ENCODE measurements at regions not wholly inside any gene's neighbourhood (a gene's known extent, or its start where the extent isn't known, plus 50 kb on each side); places are given as distances from the start of the nearest gene placed in this dataset.

- no peak for TF ChIP-seq CTCF (IDR thresholded peaks at IDR 0.05 in 2 of 3, conservative IDR thresholded peaks at IDR 0.05 in 1 of 3; ENCODE audit: borderline replicate concordance in 1 of 3, insufficient read depth in 1 of 3, low read depth in 2 of 3, low read length in 2 of 3)
- no peak for TF ChIP-seq YY1 (IDR thresholded peaks at IDR 0.05; ENCODE audit: extremely low read depth, insufficient replicate concordance, low read depth, low read length)
- no peak for TF ChIP-seq ATF3 (IDR thresholded peaks at IDR 0.05)
- no peak for TF ChIP-seq MAX (IDR thresholded peaks at IDR 0.05)
- no peaks in the 10 kb centered on the region for H4K20me1 ChIP-seq (ENCODE audit: insufficient read depth)
- no peak overlapping the region for H2AFZ ChIP-seq (ENCODE audit: low read depth, low read length, poor library complexity, severe bottlenecking)
- no peaks in the 10 kb centered on the region for H3K9me2 ChIP-seq (ENCODE audit: insufficient read depth)
- intact Hi-C loops (cut with micrococcal nuclease): no loop called here
- ChIA-PET CTCF (no interaction called here), POLR2A (no interaction called here), RAD21 (ENCODE audit: low non-redundant PET in 1 of 2, low total read pairs in 2 of 2, uncharacterized antibody in 2 of 2, unreplicated experiment in 2 of 2) (no interaction called here)
- no peak overlapping the region for H3K27ac ChIP-seq (ENCODE audit: low read depth, low read length)
- no peak for DNase-seq (ENCODE audit: low read depth, low spot score)
- no peak overlapping the region for H3K4me3 ChIP-seq (replicated peaks in 1 of 2; ENCODE audit: low read depth in 1 of 2, low read length in 2 of 2)
- no peaks in the 10 kb centered on the region for H3K4me1 ChIP-seq (ENCODE audit: control insufficient read depth in 1 of 2, insufficient read depth in 2 of 2, low read length in 2 of 2)
- H3K79me2 ChIP-seq (ENCODE audit: insufficient read depth, low read length): no peaks in the 10 kb centered on the region
- no peaks in the 10 kb centered on the region for H3K9me3 ChIP-seq (ENCODE audit: control insufficient read depth in 1 of 2, insufficient read depth in 1 of 2, low read depth in 1 of 2, low read length in 2 of 2)
- H3K4me2 ChIP-seq (ENCODE audit: low read length): no peak overlapping the region
- H3K9ac ChIP-seq (ENCODE audit: low read length): no peak overlapping the region
- no peaks in the 10 kb centered on the region for H3K36me3 ChIP-seq (ENCODE audit: control insufficient read depth in 1 of 2, insufficient read depth in 2 of 2, low read length in 2 of 2)
- no TSS peak for BruUV-seq (replicated peaks)
- ATAC-seq: no peak
- H3K27me3 ChIP-seq (ENCODE audit: insufficient read depth, low read length): no peaks in the 10 kb centered on the region
Observed at GRCh38 chr11:28466506-28466905, 358.3 kb downstream of the METTL15 start.

GRCh38 chr11:28464252-28464867, 356.2 kb downstream of the METTL15 start:
- ChIA-PET POLR2A (no interaction called here), CTCF (no interaction called here), RAD21 (ENCODE audit: low non-redundant PET in 1 of 2, low total read pairs in 2 of 2, uncharacterized antibody in 2 of 2, unreplicated experiment in 2 of 2) (no interaction called here)
- Histone ChIP-seq H3K9me3 (ENCODE audit: control insufficient read depth in 1 of 2, insufficient read depth in 1 of 2, low read depth in 1 of 2, low read length in 2 of 2) (no peaks in the 10 kb centered on the region), H3K4me2 (ENCODE audit: low read length) (no peak overlapping the region), H4K20me1 (ENCODE audit: insufficient read depth) (no peaks in the 10 kb centered on the region), H3K4me1 (ENCODE audit: control insufficient read depth in 1 of 2, insufficient read depth in 2 of 2, low read length in 2 of 2) (no peaks in the 10 kb centered on the region), H3K36me3 (ENCODE audit: control insufficient read depth in 1 of 2, insufficient read depth in 2 of 2, low read length in 2 of 2) (no peaks in the 10 kb centered on the region), H3K4me3 (replicated peaks in 1 of 2; ENCODE audit: low read depth in 1 of 2, low read length in 2 of 2) (no peak overlapping the region), H3K27me3 (ENCODE audit: insufficient read depth, low read length) (no peaks in the 10 kb centered on the region), H2AFZ (ENCODE audit: low read depth, low read length, poor library complexity, severe bottlenecking) (no peak overlapping the region), H3K9ac (ENCODE audit: low read length) (no peak overlapping the region), H3K79me2 (ENCODE audit: insufficient read depth, low read length) (no peaks in the 10 kb centered on the region), H3K27ac (ENCODE audit: low read depth, low read length) (no peak overlapping the region), H3K9me2 (ENCODE audit: insufficient read depth) (no peaks in the 10 kb centered on the region)
- ATAC-seq: no peak
- intact Hi-C loops (cut with micrococcal nuclease): no loop called here
- no peak for DNase-seq (ENCODE audit: low read depth, low spot score)
- no peak for TF ChIP-seq ZBTB33 (IDR thresholded peaks at IDR 0.05; ENCODE audit: extremely low read depth, insufficient replicate concordance, low read length)
- no peak for TF ChIP-seq RAD21 (IDR thresholded peaks at IDR 0.05; ENCODE audit: low read depth)
- BruUV-seq (replicated peaks): no TSS peak
